ENCODE measurements at regions not wholly inside any gene's neighbourhood (a gene's known extent, or its start where the extent isn't known, plus 50 kb on each side); places are given as distances from the start of the nearest gene placed in this dataset.

DNA sequence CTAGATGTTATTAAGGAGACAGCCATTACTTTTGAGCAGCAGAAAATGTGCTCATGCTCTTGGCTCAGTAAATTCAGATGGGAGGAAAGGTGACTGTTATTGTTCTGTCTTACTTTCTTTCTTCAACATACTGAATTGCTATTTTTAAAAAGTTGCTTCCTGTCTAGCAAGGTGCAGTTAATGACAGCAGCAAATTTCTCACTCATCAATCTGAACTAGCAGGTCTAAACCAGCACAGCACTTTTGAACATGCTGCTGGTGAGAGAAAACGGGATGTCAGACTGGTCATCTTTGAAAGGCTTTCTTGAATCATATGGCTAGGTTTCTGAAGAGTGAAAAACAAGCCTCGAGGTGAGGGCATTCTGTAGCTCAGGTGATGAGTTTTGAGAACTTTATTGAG, 384.7 kb downstream of the MFSD1 start:
- no peak overlapping the region for H3K4me3 ChIP-seq
- no peak for TF ChIP-seq POLR2AphosphoS5 (IDR thresholded peaks at IDR 0.05)
- TF ChIP-seq EP300 (IDR thresholded peaks at IDR 0.05; ENCODE audit: low read depth), result no peak
- TF ChIP-seq CTCF (IDR thresholded peaks at IDR 0.05), result no peak
- no peak for TF ChIP-seq POLR2A (IDR thresholded peaks at IDR 0.05)
- in situ Hi-C loops (cut with MboI; ENCODE audit: low pct_ligation_motif_present in 1 of 4, low pct_unique_long_range_greater_than_20kb in 1 of 4, low sequenced_read_pairs in 3 of 4) (no loop called here), intact Hi-C loops (cut with DNase I; ENCODE audit: low total_unique reads) (no loop called here)
- WGBS, 2 donors (ENCODE audit: low coverage in 1 of 2), result 61 to 75% methylated on average over 2 of the region's 2 CpGs
- H3K4me1 ChIP-seq, result no peaks in the 10 kb centered on the region
- H3K27ac ChIP-seq, result no peak overlapping the region
- H3K36me3 ChIP-seq, result no peaks in the 10 kb centered on the region
- H3K27me3 ChIP-seq, result no peaks in the 10 kb centered on the region
- H3K9me3 ChIP-seq, result no peaks in the 10 kb centered on the region
- DNase-seq, result no peak

DNA sequence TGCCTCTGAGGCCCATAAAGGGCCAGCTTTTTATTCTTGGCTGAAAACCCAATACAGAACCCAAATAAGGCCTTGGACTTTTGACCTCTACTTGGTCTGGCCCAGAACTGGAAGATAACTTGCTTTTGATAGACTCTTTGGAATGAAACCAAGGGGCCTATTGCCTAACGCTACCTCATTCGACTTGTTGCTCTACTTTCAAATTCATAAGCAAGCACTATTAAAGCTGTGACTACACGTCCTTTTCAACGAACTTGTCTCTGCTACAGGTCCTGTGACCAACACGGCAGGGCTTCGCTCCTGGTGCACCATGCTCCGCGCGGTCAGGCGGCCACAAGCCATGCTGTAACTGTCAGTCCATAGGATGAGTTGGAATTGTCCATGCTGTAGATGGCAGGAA, 385.4 kb downstream of the MFSD1 start:
- Histone ChIP-seq H3K9me3 (no peaks in the 10 kb centered on the region), H3K27ac (no peak overlapping the region), H3K36me3 (no peaks in the 10 kb centered on the region), H3K27me3 (no peaks in the 10 kb centered on the region), H3K4me3 (no peak overlapping the region), H3K4me1 (no peaks in the 10 kb centered on the region)
- intact Hi-C loops (cut with DNase I; ENCODE audit: low total_unique reads), result no loop called here
- in situ Hi-C loops (cut with MboI; ENCODE audit: low pct_ligation_motif_present in 1 of 4, low pct_unique_long_range_greater_than_20kb in 1 of 4, low sequenced_read_pairs in 3 of 4), result no loop called here
- no peak for TF ChIP-seq EP300 (IDR thresholded peaks at IDR 0.05; ENCODE audit: low read depth)
- WGBS, 2 donors (ENCODE audit: low coverage in 1 of 2), result 84% methylated on average over 10 of the region's 10 CpGs; no CpG with 5 or more reads in 1 of the 2 donors
- DNase-seq, result no peak

GRCh38 chr3:159187706-159188105, 385.9 kb downstream of the MFSD1 start:
- in situ Hi-C loops (cut with MboI; ENCODE audit: low pct_ligation_motif_present in 1 of 4, low pct_unique_long_range_greater_than_20kb in 1 of 4, low sequenced_read_pairs in 3 of 4), result no loop called here
- Histone ChIP-seq H3K27ac (no peak overlapping the region), H3K4me1 (no peaks in the 10 kb centered on the region), H3K9me3 (no peaks in the 10 kb centered on the region), H3K4me3 (no peak overlapping the region), H3K27me3 (no peaks in the 10 kb centered on the region), H3K36me3 (no peaks in the 10 kb centered on the region)
- WGBS, 2 donors (ENCODE audit: low coverage in 1 of 2), result 71 to 85% methylated on average over 2 to 6 of the region's 6 CpGs
- intact Hi-C loops (cut with DNase I; ENCODE audit: low total_unique reads), result no loop called here
- TF ChIP-seq EP300 (IDR thresholded peaks at IDR 0.05; ENCODE audit: low read depth) (no peak), POLR2AphosphoS5 (IDR thresholded peaks at IDR 0.05) (no peak), CTCF (IDR thresholded peaks at IDR 0.05) (no peak), POLR2A (IDR thresholded peaks at IDR 0.05) (no peak)
- no peak for DNase-seq

DNA sequence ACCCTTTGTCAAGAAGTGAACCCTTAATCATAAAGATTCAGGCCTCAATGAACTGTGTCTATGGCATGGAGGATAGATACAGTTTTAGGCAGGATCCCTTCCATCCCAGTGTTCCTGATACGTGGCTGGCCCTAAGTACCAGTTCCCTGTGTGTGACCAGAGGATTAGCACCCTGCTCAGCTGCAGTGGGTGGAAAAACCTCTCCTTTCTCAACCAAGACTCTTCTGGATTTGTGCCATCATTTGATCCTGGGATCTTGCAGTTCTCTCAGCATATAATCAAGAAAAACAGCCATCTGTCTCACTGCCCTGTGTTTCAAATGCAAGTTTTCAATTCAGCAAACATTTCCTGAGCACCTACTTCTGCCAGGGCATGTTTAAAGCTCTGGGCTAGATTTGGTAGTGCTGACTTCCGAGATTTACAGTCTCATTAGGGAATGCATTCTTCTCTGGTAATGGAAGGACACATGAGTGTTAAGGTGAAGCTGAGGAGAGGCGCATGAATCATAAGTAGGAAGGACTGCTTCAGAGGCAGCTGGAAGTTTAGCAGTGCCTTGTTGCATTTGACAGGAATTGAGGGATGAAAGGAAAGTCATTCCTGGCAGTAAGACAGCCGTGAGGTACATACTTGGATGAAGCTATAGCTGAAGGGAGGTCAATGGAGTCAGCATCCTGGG, 388.3 kb downstream of the MFSD1 start:
- intact Hi-C loops (cut with DNase I; ENCODE audit: low total_unique reads), result no loop called here
- Histone ChIP-seq H3K4me3 (no peak overlapping the region), H3K27ac (no peak overlapping the region), H3K27me3 (no peaks in the 10 kb centered on the region), H3K36me3 (no peaks in the 10 kb centered on the region), H3K4me1 (no peaks in the 10 kb centered on the region), H3K9me3 (no peaks in the 10 kb centered on the region)
- in situ Hi-C loops (cut with MboI; ENCODE audit: low pct_ligation_motif_present in 1 of 4, low pct_unique_long_range_greater_than_20kb in 1 of 4, low sequenced_read_pairs in 3 of 4), result no loop called here
- WGBS, 2 donors (ENCODE audit: low coverage in 1 of 2), result 69 to 71% methylated on average over 3 to 4 of the region's 4 CpGs
- DNase-seq, result no peak
- TF ChIP-seq POLR2A (IDR thresholded peaks at IDR 0.05), result no peak
- no peak for TF ChIP-seq CTCF (IDR thresholded peaks at IDR 0.05)
- no peak for TF ChIP-seq EP300 (IDR thresholded peaks at IDR 0.05; ENCODE audit: low read depth)
- TF ChIP-seq POLR2AphosphoS5 (IDR thresholded peaks at IDR 0.05), result no peak

DNA sequence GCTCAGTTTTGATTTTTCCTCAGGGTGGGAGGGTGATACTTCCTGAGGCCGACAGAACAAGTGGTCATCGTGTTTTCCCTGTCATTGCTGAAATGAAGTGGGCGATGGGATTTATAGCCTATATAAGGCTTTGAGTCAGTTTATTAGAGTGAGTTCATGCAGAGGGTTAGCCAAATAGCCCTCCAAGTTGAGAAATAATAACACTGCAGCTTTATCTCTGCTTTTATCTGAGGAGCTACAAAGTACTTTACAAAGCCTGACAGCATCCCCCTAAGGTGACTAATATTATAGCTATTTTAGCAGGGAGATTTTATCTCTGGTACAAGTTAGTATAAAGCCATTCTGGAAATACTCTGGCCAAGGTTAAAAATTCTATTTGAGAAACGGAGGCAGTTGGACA, 389.6 kb downstream of the MFSD1 start:
- Histone ChIP-seq H3K36me3 (no peaks in the 10 kb centered on the region), H3K9me3 (no peaks in the 10 kb centered on the region), H3K4me1 (no peaks in the 10 kb centered on the region), H3K27me3 (no peaks in the 10 kb centered on the region), H3K27ac (no peak overlapping the region), H3K4me3 (no peak overlapping the region)
- in situ Hi-C loops (cut with MboI; ENCODE audit: low pct_ligation_motif_present in 1 of 4, low pct_unique_long_range_greater_than_20kb in 1 of 4, low sequenced_read_pairs in 3 of 4), result no loop called here
- WGBS, 2 donors (ENCODE audit: low coverage in 1 of 2), result 72 to 83% methylated on average over 3 to 4 of the region's 4 CpGs
- DNase-seq, result no peak
- intact Hi-C loops (cut with DNase I; ENCODE audit: low total_unique reads), result no loop called here
- TF ChIP-seq POLR2A (IDR thresholded peaks at IDR 0.05) (no peak), CTCF (IDR thresholded peaks at IDR 0.05) (no peak), EP300 (IDR thresholded peaks at IDR 0.05; ENCODE audit: low read depth) (no peak), POLR2AphosphoS5 (IDR thresholded peaks at IDR 0.05) (no peak)
